Adrenal gland (tissue), 9 donors: ENCODE measurements at regions not wholly inside any gene's neighbourhood (a gene's known extent, or its start where the extent isn't known, plus 50 kb on each side); places are given as distances from the start of the nearest gene placed in this dataset.
A peak's percentile ranks its signal among the peaks of the same experiment; 100 is the strongest.

Experiments used
- DNase-seq, 7 donors: peaks; one replicate each; pipeline ENCODE4 v3.0.0-alpha.2; 2019 to 2020
- H3K27ac ChIP-seq, 5 donors: fragments of 200-600 bp; sonication (generic) in 4 of 5; 1 replicate in 3 of 5; 2 replicates in 2 of 5; pipeline versions ENCODE4 v1.5.1 to v1.8.0; 2016 to 2020; ENCODE audit warnings: mild to moderate bottlenecking in 1 of 5
- H3K27me3 ChIP-seq: fragments of 200-600 bp; 2 replicates; pipeline ENCODE4 v1.8.0; 2021
- H3K36me3 ChIP-seq, 2 donors: fragments of 200-600 bp; replicated peaks in 1 of 2; 1 replicate in 1 of 2; 2 replicates in 1 of 2; pipeline versions ENCODE4 v1.5.1 to v1.8.0; 2018 to 2022
- H3K4me1 ChIP-seq, 2 donors: fragments of 200-600 bp; replicated peaks in 1 of 2; 1 replicate in 1 of 2; 2 replicates in 1 of 2; pipeline versions ENCODE4 v1.5.1 to v1.8.0; 2018 to 2021
- H3K4me3 ChIP-seq, 4 donors: fragments of 200-600 bp; sonication (generic) in 3 of 4; one replicate each; pipeline ENCODE4 v1.5.1; 2016 to 2018
- H3K9me3 ChIP-seq, 3 donors: fragments of 200-600 bp; sonication (generic) in 1 of 3; replicated peaks in 1 of 3; 1 replicate in 2 of 3; 2 replicates in 1 of 3; pipeline versions ENCODE4 v1.5.1 to v1.8.0; 2016 to 2021
- POLR2A ChIP-seq, 2 donors: fragments of 450-650 bp; IDR thresholded peaks; one replicate each; pipeline ENCODE4 v1.6.1; 2017; ENCODE audit warnings: antibody characterized with exemption in 2 of 2, mild to moderate bottlenecking in 2 of 2, moderate library complexity in 1 of 2
- WGBS, 4 donors: extraction: QIAGEN DNeasy Blood & Tissue Kit in 2 of 4; methylation state at CpG; one replicate each; pipeline versions ENCODE4 v1.1.5 to v1.1.7; 2013 to 2017; 5-methylcytosine and 5-hydroxymethylcytosine counted together
- intact Hi-C, 2 donors: fragments of 100-400 bp; cut with DNase I; formaldehyde crosslinking; loops; one replicate each; pipeline versions ENCODE4 v1.14.1 to v1.15.0; 2022 to 2023
- TF ChIP-seq, protein P1 (sequence below), 6 experiments: fragments of 450-650 bp in 4 of 6; fragments of 200-600 bp in 2 of 6; sonication (generic) in 1 of 6; IDR thresholded peaks; 1 replicate in 5 of 6; 2 replicates in 1 of 6; pipeline versions ENCODE4 v1.5.1 to v1.8.0; 2016 to 2021; ENCODE audit warnings: antibody characterized with exemption in 6 of 6, mild to moderate bottlenecking in 2 of 6, moderate library complexity in 1 of 6
- donor health status: healthy with polysubstance abuse.
- donor health status: Bipolar disorder and iron deficiency.
- donor health status: DM: yes; HTN: yes; CAD: no.
- donor health status: DM: no; HTN: no; CAD: no.
- donor health status: DM: no; HTN: no; CAD: no.

DNA sequence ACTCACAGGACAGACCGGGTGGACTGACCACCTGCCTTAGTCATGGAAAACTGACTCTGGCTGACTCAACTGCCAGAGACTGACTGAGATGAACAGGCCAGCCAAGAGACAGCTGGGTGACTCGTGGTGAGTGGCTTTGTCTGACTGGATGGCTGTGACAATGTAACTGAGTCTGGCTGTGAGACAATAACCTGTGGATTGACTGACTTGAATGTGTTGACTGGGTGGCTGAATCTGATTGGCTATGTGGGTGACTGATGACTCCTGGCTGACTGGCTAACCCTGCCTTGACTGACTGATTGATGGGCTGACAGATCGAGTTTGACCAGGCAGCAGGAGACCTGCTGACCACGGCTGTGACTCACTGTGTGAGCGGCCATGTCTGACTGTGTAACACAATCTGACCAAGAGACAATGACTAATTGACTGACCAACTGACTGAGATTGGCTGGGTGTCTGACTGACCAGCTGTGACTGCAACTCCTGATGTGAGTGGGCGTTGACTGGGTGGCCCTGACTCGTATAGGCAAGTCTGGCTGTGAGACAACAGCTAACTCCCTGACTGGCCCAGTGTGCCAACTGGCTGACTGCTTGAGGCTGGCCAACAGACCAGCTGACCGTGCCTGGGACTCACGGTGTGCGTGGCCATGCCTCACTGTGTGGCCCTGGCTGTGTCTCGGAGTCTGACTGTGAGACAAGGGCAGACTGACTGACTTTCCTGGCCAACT lies 509.1 kb downstream of the SHQ1 start:
- H3K4me1 ChIP-seq, result peaks cover 0 to 3% of the 10 kb centered on the region in 2 donors
- H3K4me3 ChIP-seq, result no peak overlapping the region
- intact Hi-C loops, result no loop called here
- no peaks in the 10 kb centered on the region for H3K9me3 ChIP-seq
- H3K27me3 ChIP-seq, result no peaks in the 10 kb centered on the region
- TF ChIP-seq POLR2A (IDR thresholded peaks at IDR 0.05), result no peak
- TF ChIP-seq, protein P1, sequence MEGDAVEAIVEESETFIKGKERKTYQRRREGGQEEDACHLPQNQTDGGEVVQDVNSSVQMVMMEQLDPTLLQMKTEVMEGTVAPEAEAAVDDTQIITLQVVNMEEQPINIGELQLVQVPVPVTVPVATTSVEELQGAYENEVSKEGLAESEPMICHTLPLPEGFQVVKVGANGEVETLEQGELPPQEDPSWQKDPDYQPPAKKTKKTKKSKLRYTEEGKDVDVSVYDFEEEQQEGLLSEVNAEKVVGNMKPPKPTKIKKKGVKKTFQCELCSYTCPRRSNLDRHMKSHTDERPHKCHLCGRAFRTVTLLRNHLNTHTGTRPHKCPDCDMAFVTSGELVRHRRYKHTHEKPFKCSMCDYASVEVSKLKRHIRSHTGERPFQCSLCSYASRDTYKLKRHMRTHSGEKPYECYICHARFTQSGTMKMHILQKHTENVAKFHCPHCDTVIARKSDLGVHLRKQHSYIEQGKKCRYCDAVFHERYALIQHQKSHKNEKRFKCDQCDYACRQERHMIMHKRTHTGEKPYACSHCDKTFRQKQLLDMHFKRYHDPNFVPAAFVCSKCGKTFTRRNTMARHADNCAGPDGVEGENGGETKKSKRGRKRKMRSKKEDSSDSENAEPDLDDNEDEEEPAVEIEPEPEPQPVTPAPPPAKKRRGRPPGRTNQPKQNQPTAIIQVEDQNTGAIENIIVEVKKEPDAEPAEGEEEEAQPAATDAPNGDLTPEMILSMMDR (IDR thresholded peaks at IDR 0.05), result no peak
- DNase-seq, result peak; percentile 49 to 93 (median 85)
- 45 to 51% (median 46%) methylated on average over 4 to 11 of the region's 11 CpGs for WGBS, 4 donors
- peak overlapping the region in 3 of 5 donors; percentile 33 to 58 (median 55) for H3K27ac ChIP-seq
- H3K36me3 ChIP-seq, result no peaks in the 10 kb centered on the region

DNA sequence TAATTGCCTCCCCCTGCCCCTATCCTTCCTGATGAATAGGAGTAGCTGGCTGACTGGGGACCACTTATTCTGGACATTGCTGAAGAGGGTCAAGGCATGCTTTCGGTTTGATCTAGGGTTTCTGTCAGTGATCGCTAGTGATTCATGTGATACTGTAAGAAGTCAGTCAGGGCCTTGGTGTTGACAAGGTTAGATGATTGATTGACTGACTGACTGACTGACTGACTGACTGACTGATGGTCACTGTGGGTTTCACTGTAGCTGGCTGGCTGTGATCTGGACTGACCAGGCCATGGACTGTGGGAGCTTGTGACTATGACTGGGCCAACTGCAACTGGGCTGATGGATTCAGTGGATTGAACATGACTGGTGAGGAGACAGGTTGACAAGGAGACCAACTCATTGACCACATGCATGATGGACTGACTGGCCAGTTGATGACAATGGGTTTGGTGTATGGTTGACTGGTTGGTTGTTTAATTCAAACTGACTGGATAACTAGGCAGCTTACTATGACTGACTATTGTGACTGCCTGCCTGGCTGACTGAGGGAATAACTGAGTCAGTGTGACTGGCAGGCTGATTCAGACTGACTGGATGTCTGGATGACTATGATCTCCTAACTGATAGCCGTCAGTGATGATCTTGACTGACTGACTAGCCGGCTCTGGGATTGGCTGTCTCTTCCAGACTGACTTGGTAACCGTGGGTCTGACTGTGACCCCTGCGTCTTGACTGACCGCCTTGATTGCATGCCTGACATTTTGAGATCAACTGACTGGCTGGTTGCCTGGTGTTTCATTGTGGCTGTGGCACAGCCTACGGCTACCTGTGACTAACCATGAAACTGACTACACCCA lies 509.9 kb downstream of the SHQ1 start:
- no peak for TF ChIP-seq POLR2A (IDR thresholded peaks at IDR 0.05)
- TF ChIP-seq, protein P1 (IDR thresholded peaks at IDR 0.05), result no peak
- H3K9me3 ChIP-seq, result no peaks in the 10 kb centered on the region
- no peaks in the 10 kb centered on the region for H3K27me3 ChIP-seq
- intact Hi-C loops, result no loop called here
- H3K27ac ChIP-seq, result peak overlapping the region in 1 of 5 donors; percentile 55
- peak in 1 of 7 donors; percentile 48 for DNase-seq
- 90 to 100% (median 94%) methylated on average over 2 to 8 of the region's 8 CpGs for WGBS, 4 donors
- no peaks in the 10 kb centered on the region for H3K36me3 ChIP-seq
- H3K4me1 ChIP-seq, result peaks cover 0 to 3% of the 10 kb centered on the region in 2 donors
- H3K4me3 ChIP-seq, result no peak overlapping the region

DNA sequence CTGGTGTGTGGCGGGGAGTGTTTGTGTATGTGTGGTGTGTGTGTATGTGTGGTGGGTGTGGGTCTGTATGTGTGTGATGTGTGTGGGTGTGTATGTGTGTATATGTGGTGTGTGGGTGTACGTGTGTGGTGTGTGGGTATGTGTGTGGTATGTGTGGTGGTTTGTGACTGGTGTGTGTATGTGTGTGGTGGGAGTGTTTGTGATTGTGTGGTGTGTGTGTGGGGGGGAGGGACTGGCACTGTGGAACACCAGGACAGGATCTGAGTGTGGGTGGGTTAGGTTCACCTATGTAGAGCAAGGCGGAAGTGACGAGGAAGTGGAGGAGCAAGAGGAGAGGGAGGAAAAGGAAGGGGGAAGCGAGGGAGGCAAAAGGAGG lies 510.8 kb downstream of the SHQ1 start:
- 82 to 94% (median 90%) methylated on average over 5 of the region's 5 CpGs for WGBS, 4 donors
- intact Hi-C loops, result no loop called here
- TF ChIP-seq, protein P1 (IDR thresholded peaks at IDR 0.05), result no peak
- TF ChIP-seq POLR2A (IDR thresholded peaks at IDR 0.05), result no peak

DNA sequence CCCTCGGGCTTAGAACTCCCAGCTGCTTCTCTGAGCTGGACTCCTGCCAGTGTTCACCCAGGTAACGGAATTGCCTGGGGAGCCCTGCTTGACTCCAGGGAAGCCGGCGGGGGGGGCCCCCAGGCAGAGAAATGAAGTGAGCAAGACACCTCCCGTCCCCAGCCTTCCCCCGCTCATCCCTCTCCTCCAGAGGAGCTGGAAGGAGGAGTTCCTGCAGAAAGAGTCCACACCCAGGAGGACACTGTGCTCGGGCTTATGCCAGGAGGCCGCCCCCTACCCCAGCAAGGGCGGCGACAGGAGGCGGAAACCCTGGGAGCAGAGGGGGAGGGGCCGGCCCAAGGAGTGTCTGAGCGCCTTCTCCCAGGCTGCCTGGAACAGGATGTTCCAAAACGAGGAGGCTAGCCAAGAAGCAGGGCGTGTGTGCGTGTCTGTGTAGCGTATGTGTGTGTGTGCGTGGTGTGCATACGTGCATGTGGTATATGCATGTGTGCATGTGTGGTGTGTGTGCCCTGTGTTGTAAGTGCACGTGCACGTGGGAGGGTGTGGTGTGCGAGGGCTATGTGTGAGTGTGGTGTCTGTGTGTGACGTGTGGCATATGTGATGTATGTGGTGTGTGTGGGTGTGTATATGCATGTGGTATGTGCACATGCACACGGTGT lies 511.3 kb downstream of the SHQ1 start:
- Histone ChIP-seq H3K4me3 (no peak overlapping the region), H3K27ac (peak overlapping the region in 1 of 5 donors; percentile 43), H3K36me3 (no peaks in the 10 kb centered on the region), H3K27me3 (no peaks in the 10 kb centered on the region), H3K4me1 (peaks cover 0 to 3% of the 10 kb centered on the region in 2 donors), H3K9me3 (no peaks in the 10 kb centered on the region)
- TF ChIP-seq, protein P1 (IDR thresholded peaks at IDR 0.05), result no peak
- TF ChIP-seq POLR2A (IDR thresholded peaks at IDR 0.05), result no peak
- intact Hi-C loops, result no loop called here
- DNase-seq, result peak; percentile 54 to 85 (median 63)
- 22 to 44% (median 32%) methylated on average over 19 to 24 of the region's 24 CpGs for WGBS, 4 donors

More for the DNA sequence above, 510.8 kb downstream of the SHQ1 start:
- Histone ChIP-seq H3K4me1 (peaks cover 0 to 3% of the 10 kb centered on the region in 2 donors), H3K27ac (peak overlapping the region in 1 of 5 donors; percentile 43), H3K4me3 (no peak overlapping the region), H3K27me3 (no peaks in the 10 kb centered on the region), H3K9me3 (no peaks in the 10 kb centered on the region), H3K36me3 (no peaks in the 10 kb centered on the region)
- no peak for DNase-seq
